ENCODE measurements at regions not wholly inside any gene's neighbourhood (a gene's known extent, or its start where the extent isn't known, plus 50 kb on each side); places are given as distances from the start of the nearest gene placed in this dataset.

GRCh38 chr14:101017806-101018560 lies 114.5 kb upstream of the RTL1 start:
- H3K4me3 ChIP-seq (ENCODE audit: low read depth, low read length): no peak overlapping the region
- no peak for TF ChIP-seq CTCF (IDR thresholded peaks at IDR 0.05; ENCODE audit: low read depth, low read length)

- no peak for TF ChIP-seq CTCF (IDR thresholded peaks at IDR 0.05; ENCODE audit: low read depth, low read length)
- no peak overlapping the region for H3K4me3 ChIP-seq (ENCODE audit: low read depth, low read length)
These were observed 115.2 kb upstream of the RTL1 start for GRCh38 chr14:101018561-101019290.

- TF ChIP-seq CTCF (IDR thresholded peaks at IDR 0.05; ENCODE audit: low read depth, low read length): no peak
- H3K4me3 ChIP-seq (ENCODE audit: low read depth, low read length): no peak overlapping the region
These were observed 116.0 kb upstream of the RTL1 start for GRCh38 chr14:101019541-101019940.

GRCh38 chr14:101019990-101020710 lies 116.6 kb upstream of the RTL1 start:
- H3K4me3 ChIP-seq (ENCODE audit: low read depth, low read length): no peak overlapping the region
- no peak for TF ChIP-seq CTCF (IDR thresholded peaks at IDR 0.05; ENCODE audit: low read depth, low read length)

GRCh38 chr14:101020834-101021370 lies 117.4 kb upstream of the RTL1 start:
- TF ChIP-seq CTCF (IDR thresholded peaks at IDR 0.05; ENCODE audit: low read depth, low read length): no peak
- H3K4me3 ChIP-seq (ENCODE audit: low read depth, low read length): no peak overlapping the region

GRCh38 chr14:101022121-101022520 lies 118.6 kb upstream of the RTL1 start:
- TF ChIP-seq CTCF (IDR thresholded peaks at IDR 0.05; ENCODE audit: low read depth, low read length): no peak
- H3K4me3 ChIP-seq (ENCODE audit: low read depth, low read length): no peak overlapping the region
